GM19467 (cell line): ENCODE measurements at regions not wholly inside any gene's neighbourhood (a gene's known extent, or its start where the extent isn't known, plus 50 kb on each side); places are given as distances from the start of the nearest gene placed in this dataset.
"Not testable (repeated sequence)": the region's sequence is repeated elsewhere in the genome, so short reads cannot be mapped to it uniquely, and the experiment has no call there.

ENCODE experiments used
- ATAC-seq: cut with Tn5 transposase; IDR thresholded peaks from one replicate; pipeline ENCODE4 v1.9.1; 2021; ENCODE audit warnings: mild to moderate bottlenecking, moderate library complexity; ENCODE audit not compliant: unreplicated experiment

DNA sequence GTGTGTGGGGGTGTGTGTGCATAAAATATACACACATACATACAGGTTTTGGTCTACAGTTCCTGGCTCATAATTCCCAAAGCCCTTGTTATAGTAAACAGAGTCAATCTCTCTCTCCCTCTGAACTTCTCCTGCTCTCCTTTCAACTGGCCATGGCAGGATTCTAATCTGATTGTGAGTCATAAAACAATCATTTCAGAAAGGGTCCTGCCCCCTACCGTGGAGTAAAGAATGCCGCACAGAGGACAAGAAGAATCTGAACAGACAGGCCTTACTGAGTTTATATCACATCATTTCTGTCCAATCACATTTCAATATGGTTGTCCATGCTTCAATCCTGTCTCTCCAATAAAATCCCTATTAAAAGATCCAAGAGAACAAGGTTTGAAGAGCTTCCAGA lies 416.9 kb downstream of the FRK start:
- ATAC-seq = no peak

DNA sequence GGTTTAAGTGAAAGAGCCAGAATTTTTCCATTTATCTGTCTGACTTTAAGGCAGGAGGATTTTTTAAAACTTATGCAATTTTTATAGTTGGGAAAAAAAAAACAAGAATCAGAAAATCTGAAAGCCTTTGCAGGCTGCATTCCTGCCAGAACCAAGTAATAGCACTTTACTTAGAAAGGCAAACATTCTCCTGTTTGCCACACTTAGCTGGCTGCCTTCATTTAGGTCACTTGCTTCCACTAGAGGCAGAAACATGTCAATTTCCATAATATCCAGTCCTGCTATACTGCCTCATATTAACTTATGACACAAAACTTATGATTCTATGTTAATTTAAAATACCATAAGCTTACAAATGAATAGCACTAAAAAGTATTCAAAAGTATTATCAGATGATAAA lies 425.8 kb downstream of the FRK start:
- ATAC-seq = no peak

DNA sequence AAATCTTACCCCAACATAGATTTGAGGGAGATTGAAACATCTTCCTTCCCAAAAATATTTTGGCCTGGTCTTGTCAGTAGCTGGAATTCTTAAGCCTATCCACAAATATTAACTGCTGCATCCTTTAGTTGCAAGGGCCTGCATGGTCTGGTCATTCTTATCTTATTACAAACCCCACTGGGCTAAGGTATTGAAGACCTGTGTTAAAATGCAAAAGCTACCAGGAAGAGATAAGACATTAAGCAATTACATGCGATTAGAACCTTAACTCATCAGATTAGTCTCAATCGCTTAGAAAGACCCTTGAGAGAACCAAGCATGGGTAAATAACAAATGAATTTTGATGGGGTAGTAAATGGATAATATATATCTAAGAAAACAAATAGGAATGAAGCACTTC lies 426.6 kb downstream of the FRK start:
- ATAC-seq = no peak

DNA sequence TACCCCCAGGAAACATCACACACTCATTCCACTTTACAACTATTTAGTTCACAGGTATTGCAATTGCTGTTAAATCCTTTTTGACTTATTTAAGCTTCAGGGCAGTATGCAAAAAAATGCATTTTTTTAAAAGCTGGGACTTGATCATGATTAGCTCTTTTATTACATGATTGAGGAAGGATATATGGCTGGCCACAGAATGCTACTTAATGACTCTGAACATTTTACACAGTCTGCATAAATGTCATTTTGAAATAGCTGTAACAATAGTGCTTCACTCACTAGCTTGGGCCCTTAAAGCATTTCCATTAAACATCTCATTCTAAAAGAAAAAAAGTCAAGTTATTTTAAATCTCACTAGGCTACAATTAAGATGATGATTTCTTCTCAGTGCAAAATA lies 429.7 kb downstream of the FRK start:
- ATAC-seq = no peak

DNA sequence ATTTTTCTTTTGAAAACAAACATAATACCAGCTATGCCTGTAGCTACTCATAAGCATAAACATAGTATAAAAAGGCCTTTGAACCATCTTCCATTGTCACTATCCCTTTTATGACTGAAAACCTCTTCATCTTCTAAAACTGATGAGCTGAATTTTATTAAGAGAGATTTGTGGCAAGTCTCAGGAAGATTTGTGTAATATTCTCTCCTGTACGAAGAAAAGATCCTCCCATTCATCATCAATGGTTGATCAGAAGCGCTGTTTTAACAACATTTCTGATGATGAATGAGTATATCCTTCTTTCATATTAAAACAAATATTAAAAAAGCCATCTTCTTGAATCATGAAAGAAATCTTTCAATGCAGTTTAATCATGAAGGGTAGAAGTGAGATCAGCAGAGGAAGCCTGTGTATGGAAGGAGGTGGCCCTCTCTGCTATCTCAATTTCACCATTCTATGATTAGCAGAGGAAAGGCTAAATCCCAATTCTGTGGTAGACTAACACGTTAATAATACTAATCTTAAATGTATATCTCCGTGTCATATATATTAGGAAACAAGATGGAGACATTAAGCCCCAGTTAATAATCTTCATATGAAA lies 430.2 kb downstream of the FRK start:
- no peak for ATAC-seq

DNA sequence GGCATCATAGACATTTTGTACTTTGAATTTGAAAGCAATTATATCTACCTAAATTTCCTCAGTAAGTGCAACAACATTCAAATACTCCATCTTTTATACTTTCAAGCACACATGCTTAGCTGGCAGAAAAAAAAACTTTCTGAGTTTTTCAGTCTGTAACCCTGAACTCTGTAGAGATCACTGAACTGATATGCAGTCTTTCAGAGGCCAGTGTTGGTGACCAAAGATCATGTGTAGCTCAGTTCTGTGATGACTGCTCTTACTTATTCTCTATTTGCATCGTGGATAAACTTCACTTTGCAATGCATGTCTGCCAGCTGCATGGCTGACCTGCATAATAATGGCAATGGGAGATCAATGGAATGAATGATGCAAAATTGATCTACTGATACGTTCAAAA lies 431.3 kb downstream of the FRK start:
- ATAC-seq = no peak

DNA sequence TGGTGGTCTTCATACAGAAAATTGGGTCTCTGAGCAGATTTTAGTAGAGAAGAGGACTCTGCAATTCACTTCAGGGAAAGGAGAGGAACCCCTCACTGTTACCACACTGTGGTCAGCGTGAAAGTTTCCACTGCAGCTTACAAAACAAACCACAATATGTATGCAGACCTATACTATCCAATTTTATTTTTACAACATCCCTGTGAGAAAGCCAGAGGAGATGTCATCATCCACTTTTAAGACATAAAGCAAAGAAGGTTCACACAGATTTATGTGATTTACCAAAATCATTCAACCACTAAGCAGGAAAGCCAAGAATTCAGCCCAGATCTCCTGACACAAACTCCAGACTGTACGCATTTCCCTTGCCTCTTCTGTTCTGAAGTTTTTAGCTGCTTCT lies 442.4 kb downstream of the FRK start:
- ATAC-seq = no peak

DNA sequence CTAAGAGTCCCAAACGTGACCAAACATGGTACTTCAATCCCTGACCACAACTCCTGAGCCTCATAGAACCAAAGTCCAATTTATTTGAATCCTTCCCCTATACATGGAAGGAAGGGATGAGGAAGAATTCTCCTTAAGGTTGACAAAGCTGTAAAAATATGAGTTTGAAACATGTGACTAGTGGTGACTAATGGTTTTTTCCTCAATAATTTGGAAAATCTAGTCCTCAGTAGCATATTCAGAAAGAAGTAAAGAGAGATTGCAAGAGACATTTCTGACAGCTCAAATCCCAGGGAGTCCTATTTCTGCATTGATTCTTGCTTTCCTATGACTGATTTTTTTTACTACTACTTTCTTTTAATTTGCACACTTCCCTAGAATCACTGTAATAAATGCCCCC lies 443.7 kb downstream of the FRK start:
- ATAC-seq = no peak

DNA sequence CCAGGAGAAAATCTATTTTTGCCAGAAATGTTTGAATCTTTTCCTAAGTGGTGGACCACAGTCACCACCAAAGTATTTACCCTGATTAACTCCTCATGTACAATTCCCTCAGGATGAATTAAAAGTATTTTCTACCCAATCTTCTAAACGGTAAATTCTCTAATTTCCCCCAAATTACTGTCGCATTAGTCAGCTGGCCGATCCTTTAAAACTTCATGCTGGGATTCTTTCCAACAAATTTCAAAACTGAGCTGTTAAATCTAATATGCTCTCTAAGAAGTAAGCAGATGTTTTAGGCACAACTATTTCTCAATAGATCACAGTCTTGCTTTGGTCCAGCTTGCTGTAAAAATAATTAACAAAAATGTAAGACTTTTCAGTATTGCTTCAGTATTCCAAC lies 447.2 kb downstream of the FRK start:
- no peak for ATAC-seq

DNA sequence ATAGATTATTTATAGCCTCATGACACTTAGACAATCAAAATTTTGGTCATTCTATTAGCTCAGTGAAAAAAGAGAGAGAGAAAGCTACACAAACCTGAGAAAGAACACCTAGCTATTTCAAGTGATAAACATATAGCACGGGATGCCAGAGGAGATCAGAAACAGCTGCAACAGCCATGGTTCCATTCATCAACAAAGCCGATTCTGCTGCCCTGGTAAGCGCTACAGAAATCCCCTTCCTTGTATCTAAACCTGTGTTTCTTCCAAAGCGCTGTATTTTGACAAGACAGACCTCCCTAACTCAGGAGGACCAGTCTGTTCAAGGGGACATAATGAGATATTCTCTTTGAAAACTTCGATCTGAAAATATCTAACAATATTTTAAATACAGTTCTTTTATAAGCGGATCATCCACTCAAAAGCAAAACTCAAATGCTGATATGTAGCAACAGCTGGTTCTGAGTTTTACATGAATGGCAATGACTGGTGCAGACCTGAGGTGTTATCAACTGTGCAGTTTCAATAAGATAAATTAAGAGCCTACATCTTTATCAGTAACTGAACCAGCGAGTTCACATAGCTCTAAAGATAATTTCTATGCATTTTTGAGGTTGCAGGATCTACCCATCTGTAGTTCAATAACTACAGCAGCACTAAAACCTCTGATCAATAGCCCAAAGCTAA lies 447.8 kb downstream of the FRK start:
- ATAC-seq = no peak

DNA sequence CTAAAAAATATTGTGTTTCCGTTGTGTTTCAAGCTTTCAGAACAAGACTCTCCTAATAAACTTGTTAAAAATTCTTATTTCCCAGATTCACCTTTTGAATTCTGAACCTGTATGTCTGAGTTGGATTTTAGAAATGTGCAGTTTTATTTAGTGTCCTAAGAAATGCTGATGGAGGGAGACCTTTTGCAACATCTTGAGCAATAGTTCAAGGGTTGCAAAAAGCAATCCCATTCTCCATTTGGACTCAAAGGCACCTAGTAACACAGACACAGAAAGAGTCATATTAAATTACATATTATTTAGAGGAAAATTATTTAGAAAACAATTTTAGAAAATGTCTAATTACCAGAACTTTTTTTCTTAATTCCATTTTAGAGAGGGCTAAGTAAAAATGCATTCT lies 448.5 kb downstream of the FRK start:
- no peak for ATAC-seq

DNA sequence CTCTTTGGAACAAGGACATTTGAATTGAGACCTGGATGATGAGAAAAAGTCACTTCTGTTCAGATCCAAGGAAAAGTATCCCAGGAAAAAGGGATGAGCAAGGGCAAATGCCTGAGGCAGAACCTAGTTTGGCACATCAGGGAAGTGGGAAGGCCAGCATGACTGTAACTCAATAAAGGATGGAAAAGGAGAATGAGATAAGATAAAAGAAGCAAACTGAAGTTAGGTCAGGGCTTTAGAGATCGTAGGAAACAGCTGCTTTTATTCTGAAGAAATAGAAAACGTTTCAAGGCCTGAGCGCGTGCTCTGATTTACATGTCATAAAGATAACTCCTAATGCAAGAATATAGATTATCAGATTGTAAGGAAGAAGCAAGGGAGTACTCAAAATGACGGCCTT lies 450.0 kb downstream of the FRK start:
- no peak for ATAC-seq

DNA sequence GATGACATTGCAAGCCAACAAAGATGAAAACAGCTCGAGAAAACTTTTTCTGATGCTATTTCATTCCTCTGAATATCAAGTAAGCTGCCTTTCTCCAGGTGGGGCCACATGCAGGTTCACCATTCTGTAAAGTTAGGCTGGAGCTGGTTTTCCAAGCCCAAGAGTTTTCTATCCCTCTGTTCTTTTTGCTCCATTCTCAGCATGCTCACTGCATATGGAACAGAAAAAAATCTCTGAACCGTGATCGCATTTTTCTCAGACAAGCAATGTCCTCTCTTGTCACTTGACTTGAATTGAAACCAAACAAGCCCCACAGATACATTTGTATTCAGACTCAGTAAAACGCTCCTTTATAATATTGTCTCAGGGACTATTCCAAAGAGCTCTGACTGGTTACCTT lies 451.6 kb downstream of the FRK start:
- no peak for ATAC-seq

DNA sequence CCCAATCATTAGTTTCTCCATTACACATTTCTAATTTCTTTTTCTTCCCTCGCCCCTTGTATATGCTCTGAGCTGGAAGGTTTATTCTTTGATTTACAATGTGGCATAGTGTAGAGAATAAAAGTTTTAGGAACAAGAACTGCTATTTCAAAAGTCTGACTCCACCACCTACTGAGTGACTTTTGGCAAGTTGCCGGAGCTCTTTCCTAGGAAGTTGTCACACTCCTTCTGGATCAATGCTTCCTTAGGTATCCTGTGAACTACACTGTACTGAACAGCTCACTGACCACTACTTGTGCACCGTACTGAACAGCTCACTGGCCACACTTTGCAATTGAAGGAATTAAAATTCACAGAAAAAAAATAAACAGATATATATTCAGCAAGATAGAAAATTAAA lies 458.2 kb downstream of the FRK start:
- ATAC-seq = no peak

DNA sequence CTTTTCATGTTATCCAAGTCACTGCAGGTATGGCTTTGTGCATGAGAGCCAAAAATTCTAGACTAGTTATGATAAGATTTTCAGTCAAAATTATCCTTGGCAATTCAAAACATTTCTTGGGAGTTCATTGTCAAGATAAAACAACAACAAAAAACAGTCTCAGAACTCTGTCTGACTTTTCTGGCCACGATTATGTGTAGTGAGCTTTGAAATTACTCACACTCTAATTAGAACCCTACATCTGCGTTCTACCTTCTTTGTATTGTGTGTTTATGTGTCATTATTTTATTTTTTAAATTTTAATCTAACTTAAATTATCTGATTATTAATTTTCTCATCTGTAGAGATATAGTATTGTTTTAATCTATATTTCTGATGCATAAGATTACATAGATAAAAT lies 459.2 kb downstream of the FRK start:
- ATAC-seq = no peak

DNA sequence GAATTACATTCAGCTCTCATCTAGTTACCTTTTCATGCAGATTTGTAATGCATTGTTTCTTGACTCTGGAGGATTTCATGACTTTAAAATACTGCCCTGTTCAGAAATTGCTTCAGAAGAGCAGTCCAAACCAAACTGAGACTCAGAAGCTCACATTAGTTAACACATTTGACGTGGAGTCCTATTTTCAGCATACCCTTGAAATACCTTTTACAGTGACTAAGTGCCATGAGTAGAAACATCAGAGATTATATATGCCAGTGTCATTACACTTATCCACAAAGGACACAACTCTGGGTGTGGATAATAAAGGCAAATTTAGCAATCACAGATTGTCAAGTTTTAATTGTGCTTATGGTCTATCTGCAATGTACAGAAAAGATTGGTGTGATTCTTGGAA lies 459.6 kb downstream of the FRK start:
- ATAC-seq = no peak

DNA sequence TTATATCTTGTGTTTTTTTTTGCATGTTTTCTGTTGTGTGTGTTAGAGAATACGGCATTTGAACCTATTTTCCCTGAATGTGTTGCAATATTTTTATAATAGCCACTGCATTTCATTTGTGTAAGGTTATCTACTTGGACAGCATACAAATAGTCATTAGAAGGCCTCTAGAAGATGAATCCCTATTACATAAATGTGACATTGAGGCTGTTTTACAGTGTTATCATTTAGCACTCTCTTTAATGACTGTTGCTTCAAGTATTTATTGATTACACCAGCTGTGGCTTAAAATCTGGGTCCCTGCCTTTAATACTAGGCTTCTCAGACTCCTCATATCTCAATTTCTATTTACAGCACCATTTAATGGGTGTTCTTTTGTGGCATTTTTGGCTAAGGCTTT lies 465.8 kb downstream of the FRK start:
- no peak for ATAC-seq

DNA sequence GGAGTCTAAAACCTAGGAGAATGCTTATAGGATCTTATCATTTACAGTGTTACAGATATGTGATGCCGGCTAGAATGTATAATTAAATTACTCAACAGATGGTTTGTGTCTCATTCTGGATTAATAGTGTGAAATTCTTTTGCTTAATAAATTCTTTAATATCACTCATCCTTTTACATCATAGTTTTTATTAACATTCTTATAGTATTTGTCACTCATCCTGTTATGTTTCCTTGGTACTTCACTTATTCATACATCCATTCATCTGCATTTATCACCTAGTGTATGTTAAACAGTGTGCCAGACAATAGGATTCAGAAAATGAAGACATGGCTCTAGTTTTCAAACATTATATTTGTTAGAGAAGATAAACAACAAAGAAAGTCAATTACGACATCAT lies 468.7 kb downstream of the FRK start:
- no peak for ATAC-seq

DNA sequence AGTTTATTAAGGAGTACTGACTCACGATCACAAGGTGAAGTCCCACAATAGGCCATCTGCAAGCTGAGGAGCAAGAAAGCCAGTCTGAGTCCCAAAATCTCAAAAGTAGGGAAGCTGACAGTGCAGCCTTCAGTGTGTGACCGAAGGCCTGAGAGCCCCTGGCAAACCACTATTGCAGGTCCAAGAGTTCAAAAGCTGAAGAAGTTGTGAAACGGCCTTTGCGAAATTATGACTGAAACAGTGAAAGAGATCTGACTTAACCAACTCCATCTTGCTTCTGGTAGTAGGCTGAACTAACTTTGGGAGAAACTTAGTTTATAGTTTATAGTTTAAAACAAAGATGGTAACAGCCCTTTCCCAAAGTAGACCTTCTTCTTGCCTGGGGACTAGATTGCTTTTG lies 471.6 kb downstream of the FRK start:
- not testable (repeated sequence) for ATAC-seq

DNA sequence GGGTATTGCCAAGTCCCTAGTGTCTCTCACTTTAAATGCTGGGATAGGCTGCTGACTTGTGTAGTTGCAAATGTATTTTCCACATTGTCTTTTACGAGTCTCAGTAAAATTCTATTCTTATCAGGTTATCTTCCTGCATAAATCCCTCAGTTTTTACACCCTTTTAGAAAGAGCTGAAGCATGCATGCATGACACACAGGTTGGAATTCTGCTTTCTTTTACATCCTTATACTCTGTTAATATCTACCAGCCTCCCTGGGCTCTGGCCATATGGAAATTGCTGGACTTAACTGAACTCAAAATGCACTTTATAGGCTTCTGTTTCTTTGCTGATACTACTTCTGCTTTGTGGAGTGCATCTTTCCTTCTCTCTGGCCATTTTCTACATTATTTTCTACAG lies 477.4 kb downstream of the FRK start:
- no peak for ATAC-seq

DNA sequence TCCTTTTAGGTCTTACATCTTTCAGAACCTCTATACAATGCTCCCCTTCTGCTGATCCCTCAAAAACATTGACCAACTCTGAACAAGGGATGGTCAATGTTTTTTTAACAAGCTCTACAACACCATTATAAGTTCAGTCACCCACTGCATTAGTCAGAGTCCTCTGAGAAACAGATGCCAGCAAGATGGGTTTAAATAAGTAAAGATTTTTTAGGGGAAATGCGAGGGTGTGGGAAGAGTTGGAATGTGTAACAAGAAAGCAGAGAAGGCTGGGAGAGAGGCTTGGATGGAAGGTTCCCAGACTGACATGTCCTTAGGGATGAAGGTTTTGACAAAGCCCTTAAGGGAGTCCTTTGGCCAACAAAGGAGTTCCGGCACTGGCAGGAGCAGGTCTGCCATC lies 478.3 kb downstream of the FRK start:
- no peak for ATAC-seq

DNA sequence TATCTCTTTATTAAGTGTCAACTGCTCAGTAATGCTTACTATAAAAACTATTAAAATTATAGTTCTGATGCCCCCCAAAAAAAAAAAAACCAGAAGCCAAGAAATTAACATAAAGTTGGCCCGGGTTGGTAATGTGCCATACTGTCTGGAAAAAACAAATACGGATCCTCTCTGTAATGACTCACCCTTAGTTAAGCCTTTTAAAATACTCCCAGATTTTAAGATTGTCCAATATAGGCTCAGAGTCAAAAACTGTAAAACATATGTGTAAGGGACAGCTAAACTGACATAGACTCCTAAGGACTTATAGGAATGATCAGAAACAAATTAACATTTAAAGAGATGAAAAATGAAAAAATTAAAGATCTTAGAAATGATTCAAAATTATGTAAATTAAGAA lies 481.1 kb downstream of the FRK start:
- not testable (repeated sequence) for ATAC-seq

DNA sequence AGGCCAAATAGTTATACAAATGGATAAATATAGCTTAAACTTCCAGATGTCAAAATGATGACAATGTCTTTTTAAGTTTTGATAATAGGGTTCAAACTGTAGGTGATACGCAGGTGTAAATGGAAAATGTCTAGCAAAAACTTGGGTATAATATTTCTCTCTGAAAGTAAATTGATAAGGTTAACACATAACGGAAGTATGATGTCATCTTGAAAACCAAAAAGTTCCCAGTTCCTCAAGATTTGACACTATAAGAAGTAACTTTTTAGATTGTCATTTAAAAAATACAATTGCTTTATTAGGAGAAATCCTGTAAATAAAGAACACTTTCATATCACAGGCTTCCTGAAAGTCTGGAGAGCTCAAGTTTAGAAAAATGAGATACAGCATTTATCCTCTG lies 483.4 kb downstream of the FRK start:
- no peak for ATAC-seq
